Tongue (tissue), 1 donor: ENCODE measurements at regions not wholly inside any gene's neighbourhood (a gene's known extent, or its start where the extent isn't known, plus 50 kb on each side); places are given as distances from the start of the nearest gene placed in this dataset.

Source experiments
- DNase-seq: peaks from one replicate; pipeline ENCODE4 v3.0.0-alpha.2; 2015

GRCh38 chr19:30897553-30897952 lies 451.7 kb downstream of the TSHZ3 start:
- no peak for DNase-seq

GRCh38 chr19:30897034-30897433 lies 452.2 kb downstream of the TSHZ3 start:
- DNase-seq = no peak

- DNase-seq = peak; percentile 78
These were observed 452.7 kb downstream of the TSHZ3 start for GRCh38 chr19:30896554-30896953.

DNA sequence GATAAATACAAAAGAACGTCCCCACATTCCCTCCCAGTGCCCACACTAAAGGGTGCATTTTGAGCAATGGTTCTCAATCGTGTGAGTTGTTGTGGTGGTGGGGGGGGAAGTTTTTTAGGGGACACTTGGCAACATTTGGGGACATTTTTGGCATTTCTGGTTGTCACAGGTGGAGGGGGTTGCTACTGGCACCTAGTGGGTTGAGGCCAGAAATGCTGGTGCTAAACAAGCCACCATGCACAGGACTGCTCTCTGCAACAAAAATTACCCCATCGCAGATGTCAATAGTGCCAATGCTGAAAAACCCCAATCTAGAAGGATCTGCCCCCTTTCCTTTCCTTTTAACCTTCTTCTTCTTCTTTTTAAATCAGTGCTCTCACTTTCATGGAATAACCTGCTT lies 453.3 kb downstream of the TSHZ3 start:
- DNase-seq = no peak

- DNase-seq = no peak
These were observed 458.2 kb downstream of the TSHZ3 start for GRCh38 chr19:30891051-30891450.

DNA sequence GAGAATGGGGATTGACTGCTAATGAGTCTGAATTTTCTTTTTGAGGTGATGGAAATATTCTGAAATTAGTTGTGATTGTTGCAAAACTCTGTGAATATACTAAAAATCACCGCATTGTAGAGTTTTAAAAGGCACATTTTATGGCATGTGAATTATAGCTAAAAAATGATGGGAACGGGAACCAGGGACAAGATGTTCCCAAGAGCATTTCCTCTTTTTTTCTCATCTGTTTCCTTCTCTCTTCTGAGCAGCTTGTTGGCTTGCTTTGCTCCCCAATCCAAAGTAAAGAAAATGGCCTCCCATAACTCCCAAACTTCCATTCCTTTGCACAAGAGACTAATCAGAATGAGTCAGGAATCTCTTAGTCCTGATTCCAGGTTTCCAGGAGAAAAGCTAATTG lies 459.2 kb downstream of the TSHZ3 start:
- DNase-seq = no peak

DNA sequence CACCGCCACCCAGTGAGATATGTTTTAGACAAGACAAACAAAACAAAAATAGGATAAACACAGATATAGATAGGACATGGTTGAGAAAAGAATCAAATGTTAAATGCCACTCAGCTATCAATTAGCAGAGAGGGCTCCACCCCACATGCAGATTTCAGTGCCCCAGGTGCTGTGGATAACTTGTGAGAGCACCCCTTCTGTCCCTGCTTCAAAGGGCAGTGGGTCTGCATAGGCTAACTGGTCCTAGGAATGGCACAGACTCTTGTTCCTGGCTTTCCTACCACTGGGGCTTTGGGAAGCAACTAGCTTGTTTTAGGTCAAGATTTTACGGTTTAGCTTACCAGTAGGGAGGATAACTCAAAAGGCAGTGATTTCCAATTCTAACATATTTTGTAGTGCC lies 460.3 kb downstream of the TSHZ3 start:
- DNase-seq = no peak

GRCh38 chr19:30887042-30887441 lies 462.2 kb downstream of the TSHZ3 start:
- DNase-seq = peak; percentile 60

- DNase-seq = peak; percentile 74
These were observed 463.0 kb downstream of the TSHZ3 start for GRCh38 chr19:30886222-30886621.

DNA sequence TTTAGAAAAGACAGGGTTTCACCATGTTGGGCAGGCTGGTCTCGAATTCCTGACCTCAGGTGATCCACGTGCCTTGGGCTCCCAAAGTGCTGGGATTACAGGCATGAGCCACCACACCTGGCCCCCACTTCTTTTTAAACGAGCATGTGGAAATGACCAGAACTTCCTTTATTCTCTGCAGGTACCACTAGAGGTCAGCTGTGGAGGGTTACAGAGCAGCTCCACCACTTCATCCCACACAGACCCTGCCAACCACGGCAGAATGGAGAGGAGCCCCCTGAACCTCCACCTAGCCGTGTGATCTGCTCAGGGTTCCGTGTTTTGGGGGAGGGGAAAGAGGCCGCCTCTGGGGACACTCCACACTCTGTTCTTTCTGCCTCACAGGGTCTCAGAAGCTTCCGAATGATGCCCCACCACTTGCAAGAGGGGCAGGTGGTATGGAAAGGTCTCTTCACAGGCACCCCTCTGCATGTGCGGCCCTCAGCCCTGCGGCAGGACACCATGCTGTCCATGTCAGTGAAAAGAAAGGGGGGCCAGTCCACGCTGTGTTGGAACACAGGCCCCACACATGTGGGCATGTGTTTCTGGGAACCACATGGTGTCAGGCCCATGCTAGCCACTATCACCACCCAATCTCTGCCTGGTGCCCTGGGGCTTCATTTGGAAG lies 465.0 kb downstream of the TSHZ3 start:
- no peak for DNase-seq

DNA sequence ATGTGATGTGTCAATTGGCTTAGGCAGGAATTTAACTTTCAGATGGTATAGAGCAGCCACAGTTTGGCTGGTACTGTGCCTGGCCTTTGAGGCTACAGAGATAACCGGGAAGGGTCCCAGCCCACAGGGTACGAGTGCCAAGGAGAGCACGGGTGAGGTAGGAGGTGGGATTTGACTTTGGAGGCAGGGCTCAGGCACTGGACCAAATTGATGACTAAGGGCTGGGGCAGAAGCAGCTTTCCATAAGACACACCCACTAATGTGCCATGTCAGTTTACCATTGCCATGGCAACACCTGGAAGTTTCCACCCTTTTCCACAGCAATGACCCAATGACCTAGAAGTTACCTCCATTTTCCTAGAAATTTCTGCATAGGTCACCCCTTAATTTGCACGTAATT lies 466.2 kb downstream of the TSHZ3 start:
- DNase-seq = no peak

DNA sequence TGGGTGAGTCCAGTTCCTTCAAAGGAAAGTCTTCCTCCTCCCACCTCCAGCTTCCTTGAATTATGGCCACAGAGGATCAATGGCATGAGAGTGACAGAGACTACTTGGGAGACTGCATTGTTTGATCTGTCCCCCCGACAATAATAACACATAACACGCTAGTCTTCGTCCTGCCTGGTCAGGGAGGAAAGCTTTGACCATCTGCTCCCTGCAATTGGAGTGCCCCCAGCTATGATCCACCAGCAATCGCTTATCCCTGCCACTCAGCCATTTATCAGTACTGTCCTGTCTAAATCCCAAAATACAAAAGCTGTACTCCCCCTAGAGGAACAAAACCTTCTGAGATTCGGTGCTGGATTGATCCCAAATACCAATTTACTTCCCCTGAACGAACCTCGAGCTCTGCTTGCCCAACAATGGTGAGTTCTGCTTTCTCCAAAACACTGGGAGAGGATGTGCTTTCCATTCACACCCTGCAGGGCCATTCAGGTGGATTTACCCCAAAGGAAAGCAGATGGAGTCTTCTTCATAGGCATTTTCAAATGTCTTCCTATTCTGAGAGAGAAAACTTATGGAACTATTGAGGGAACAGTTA lies 466.7 kb downstream of the TSHZ3 start:
- no peak for DNase-seq

DNA sequence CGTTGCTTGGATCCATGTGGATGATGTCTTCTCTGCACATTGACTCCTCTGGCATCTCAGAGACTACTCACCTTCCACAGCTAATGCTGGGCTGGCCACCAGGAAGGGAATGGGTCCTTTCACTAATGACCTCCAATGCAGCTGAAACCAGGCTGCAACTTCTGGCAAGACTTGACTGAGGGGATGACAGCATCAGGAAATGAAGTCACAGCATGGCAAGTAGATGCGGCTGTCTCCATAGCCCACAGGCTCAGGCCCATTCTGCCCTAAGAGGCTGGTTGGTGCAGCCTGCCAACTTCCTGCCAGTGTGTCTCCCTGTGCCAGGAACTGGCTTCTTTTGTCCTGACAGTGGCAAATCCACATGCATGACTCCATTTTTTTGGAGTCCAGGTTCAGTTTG lies 467.3 kb downstream of the TSHZ3 start:
- no peak for DNase-seq

DNA sequence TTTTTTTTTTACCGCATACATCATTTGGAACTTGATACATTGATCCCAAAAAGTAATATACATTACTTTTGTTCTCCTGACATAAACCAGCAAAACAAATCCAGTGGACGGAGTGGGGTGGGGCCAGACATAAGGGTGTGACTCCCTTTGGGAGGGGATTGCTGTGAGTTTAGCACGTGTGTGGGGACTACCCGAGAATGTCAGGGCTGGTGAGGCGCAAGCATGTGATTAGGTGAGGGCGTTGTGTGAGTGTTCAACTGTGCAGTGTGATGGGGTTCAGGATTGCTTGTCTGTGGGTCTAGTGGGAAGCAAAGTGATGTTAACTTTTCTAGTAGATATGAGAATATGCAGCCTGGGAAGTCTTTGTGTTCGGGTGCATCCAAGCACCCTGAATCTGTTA lies 468.0 kb downstream of the TSHZ3 start:
- no peak for DNase-seq

GRCh38 chr19:30880551-30880950 lies 468.7 kb downstream of the TSHZ3 start:
- no peak for DNase-seq

DNA sequence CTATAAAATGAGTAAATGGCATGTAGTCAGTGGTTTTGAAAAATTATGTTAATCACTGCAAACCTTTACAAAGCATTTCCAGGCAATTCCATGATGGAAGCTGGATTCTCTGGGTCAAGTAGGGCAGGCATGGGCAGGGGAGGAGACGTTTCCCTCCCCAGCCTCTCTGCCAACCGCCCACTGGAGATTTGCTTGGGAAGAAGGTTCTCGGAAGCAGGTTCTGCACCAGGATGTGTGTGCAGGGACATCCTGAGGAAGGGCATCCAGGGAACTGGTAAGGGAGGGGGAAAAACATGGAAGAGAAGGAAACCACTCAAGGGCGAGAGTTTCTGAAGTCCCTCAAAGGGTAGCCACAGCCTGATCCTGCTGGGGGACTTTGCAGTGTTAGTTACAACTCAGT lies 469.1 kb downstream of the TSHZ3 start:
- no peak for DNase-seq

DNA sequence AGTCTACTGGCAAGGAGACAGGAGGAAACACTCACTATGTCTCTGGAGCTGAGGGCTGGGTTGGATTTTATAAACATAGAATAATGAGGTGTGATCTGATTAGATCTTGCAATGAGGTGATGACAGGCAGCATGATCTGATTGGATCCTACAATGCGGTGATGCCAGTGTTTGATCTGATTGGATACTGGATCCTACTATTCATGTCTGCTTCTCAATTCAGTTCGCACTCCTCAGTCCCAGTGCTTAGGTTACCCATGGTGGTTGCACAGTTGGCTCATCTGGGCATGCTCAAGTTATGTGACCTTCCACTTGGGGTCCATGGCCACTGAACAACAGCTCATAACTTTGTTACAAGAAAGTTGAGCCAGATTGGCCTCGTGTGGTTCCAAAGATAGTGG lies 469.5 kb downstream of the TSHZ3 start:
- DNase-seq = no peak

GRCh38 chr19:30879225-30879624 lies 470.0 kb downstream of the TSHZ3 start:
- DNase-seq = no peak

- DNase-seq = no peak
These were observed 470.7 kb downstream of the TSHZ3 start for GRCh38 chr19:30878495-30878894.

- DNase-seq = no peak
These were observed 471.5 kb downstream of the TSHZ3 start for GRCh38 chr19:30877661-30878113.

- no peak for DNase-seq
These were observed 475.5 kb downstream of the TSHZ3 start for GRCh38 chr19:30873691-30874090.

- no peak for DNase-seq
These were observed 476.2 kb downstream of the TSHZ3 start for GRCh38 chr19:30873003-30873402.

DNA sequence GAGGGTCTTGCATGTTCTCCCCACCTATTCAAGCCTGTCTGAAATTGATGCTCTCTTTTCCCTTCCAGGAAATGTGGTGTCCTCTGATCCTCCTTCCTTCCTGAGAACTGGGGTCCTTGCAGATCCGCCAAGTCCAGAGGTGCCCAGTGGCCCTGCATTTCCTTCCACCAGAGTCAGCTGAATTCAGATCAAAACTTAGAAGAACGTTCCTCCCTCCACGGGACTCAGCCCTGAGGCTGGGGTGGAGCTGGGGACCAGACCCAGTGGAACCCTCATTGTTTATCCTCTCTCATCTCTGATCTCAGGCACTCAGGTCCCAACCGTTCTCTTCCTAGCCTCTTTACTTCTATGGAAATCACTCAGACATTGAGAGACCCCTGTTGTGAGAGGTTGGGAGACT lies 477.3 kb downstream of the TSHZ3 start:
- DNase-seq = no peak

DNA sequence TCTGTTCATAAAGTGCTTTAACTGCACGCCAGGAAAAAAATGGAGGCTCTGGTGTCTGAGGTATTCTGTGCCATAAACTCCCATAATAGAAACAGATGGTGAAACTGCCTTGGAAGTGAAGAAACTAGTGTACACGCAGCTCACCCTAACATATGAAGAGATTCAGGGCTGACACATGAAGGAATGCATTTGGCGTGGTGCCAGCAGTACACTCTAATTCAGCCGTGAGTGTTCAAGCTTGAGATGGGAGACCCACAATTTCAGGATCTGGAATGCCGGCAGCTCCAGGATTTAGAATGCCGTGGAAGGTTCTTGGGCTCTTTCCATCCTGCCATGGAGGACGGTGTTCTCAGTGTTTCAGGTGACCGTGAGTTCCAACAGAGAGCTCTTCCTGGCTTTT lies 478.4 kb downstream of the TSHZ3 start:
- peak; percentile 88 for DNase-seq

DNA sequence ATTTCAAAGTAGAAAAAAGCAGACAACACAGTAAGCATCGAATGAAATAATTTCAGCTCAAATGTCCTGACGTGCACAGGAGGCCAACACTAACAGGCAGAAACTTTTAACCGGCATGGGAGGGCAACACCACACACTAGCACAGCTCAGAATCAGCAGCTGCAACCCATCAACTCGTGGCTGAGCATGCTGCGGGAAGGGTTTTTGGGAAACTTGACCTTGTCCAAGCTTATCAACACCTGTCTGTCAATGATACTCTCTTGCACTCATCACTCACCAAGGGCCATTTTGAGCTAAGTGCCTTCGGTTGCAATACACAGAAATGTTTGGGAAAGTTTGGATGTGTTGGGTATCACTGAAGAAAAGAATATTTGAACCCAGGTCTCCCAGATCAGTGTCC lies 483.7 kb downstream of the TSHZ3 start:
- DNase-seq = peak; percentile 72
